HG03378 (cell line): ENCODE measurements at regions not wholly inside any gene's neighbourhood (a gene's known extent, or its start where the extent isn't known, plus 50 kb on each side); places are given as distances from the start of the nearest gene placed in this dataset.

Experiments
- ATAC-seq: cut with Tn5 transposase; IDR thresholded peaks from one replicate; pipeline ENCODE4 v1.9.1; 2021; ENCODE audit warnings: mild to moderate bottlenecking, moderate library complexity; ENCODE audit not compliant: unreplicated experiment

DNA sequence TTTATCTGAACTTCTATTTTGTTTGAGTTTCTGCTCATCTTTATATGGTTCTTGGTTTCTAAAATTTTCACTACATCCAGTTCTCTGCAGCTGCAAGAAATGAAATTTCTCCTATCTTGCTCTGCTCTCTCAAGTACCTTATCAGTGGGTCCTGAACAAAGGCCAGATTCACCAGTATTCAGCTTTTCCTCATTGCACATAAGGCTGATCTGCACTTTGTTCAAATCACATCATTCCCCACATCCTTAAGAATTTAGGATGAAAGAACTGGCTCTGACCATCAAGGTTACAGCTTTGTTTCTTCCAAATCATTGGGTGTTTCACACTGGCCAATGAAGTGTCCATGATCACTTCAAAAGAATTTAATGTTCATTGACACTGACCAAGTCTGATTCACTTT is 211.4 kb downstream of the GRIN2B start:
- no peak for ATAC-seq

DNA sequence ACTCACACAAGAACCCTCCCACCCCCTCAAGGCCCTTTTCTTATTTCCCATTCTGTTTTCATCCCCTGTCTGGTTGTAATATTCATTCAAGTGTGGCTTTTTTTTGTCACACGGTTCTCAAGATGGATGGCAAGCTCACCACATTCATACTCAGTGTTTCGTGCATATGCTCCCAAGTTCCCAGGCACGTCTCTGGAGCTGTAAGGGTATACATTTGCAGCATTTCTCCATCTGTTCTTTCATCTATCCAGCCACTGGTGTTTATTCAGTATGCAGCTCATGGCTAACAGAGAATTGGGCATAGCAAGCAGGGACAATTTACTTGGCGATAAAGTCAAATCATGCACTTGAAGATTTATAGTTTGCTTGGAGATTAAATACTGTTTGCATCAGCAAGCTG is 212.1 kb downstream of the GRIN2B start:
- no peak for ATAC-seq

DNA sequence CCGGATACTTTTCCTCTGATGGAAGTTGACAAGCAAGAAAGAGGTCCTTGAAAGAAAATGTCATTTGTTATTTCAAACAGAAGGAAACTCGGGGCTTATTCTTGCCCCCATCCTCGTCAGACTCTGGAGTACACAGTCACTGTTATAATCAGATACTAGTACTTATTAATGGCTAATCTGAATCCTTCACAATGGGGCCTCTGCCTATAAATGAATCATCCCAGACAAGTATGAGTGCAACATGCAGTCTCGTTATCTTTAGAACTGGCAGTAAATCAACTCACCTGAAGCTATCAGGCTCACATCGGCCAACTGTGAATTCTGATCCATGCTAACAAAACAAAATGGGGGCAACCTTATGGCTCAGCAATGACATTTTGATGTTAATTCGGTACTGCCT is 216.7 kb downstream of the GRIN2B start:
- no peak for ATAC-seq

DNA sequence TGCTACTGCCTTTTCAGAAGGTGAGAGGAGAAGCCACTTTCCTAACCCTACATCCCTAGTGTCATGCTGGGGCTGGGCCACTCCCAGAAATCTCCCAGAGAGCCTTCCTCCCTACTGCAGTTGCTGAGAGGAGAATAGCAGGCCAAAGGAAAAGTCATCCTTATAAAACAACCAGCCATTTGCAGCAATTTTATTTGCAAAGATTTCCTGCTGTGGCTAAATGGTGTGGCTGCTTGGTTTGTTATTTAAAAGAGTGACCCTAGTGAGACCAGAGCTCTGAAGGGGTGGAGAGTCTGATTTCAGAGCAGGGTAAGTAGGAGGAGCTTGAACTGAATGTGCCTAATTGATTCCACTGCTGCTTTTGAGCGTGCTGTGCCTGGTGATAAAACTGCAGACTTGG is 232.0 kb downstream of the GRIN2B start:
- ATAC-seq = no peak

DNA sequence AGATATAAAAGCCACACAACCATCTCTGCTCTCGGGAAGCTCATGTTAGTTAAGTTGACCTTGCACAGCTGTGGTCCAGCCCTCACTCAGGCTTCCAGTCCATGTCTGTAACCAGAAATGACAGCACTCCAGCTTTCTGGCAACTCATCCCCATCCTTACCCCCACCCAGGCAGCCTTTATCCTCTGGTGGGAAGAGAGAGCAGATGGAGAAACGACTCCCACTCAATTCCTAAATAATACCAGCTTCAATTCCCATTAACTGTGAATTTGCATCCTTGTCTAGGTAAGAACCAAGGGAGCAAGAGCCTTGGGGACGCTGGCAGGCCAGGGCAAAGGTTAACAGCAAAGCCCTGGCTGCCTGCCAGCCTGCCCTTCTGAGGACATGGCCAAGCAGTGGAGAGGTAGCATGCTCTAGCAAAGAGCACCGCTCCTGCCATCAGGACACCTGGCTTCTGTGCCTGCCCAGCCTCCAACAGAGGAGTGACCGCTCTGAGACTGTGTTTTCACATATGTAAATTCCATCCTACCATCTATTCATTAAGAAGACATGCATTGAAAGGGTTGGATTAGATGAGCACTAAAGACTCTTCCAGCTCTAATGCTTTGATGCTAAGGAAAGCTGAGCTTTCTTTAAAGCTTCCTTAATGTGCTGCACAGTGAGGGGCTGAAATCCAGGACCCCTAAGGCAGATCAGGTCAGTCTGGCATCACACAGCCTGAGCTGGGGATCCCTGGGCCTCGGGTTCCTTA is 236.1 kb downstream of the GRIN2B start:
- ATAC-seq = no peak

DNA sequence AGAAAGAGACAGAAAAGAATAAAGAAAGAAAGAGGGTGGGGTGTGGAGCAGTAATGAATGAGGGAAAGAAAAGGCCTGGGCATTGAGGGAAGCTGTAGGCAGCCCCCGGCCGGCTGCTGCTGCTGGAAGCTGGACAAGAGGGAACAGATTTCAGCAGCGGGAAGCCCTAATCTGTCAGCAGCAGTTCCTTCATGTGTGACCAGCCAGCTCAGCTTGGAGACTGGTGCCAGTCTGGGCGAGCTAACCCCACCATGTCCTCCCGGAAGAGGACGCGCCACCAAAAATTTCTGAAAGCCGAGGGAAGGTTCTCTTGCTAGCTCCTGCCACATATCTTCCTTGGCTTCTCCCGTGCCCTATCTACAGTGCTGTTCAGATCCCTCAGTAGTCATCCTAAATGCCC is 236.8 kb downstream of the GRIN2B start:
- no peak for ATAC-seq

DNA sequence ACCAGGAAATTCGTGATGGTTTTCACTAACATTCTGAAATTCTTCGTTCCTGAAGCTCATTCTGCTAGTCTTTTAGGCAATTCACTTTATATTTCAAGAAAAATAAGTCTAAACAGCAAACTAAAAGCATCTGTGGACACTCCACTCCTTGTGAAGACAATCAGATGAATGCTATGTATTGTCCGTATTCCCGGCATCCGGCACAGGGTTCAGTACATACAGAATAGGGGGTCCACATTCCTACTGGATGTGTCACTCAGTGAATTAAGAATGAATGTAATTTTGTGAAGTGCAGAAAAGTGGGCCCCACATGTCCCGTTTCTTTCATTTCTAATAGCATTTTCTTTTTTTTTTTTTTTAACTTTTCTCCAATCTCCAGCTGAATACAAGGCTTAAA is 241.3 kb downstream of the GRIN2B start:
- ATAC-seq = no peak

DNA sequence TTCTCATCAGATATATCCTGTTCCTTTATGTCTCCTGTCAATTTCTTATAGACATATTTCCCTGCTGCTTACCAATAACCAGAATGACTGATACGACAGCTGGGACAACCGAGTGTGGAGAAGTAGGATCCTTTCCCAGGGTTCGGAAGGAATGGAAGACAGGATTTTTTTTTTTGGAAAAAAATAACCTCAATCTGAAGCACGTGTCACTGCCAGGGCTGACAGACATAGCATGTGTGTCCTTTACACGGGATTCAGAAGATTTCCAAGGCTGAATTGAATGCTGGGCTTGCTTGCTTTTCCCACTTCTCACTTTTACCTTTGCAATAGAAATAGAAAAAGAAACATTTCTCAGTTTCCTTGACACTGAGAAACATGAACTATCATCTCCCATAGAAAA is 245.7 kb downstream of the GRIN2B start:
- ATAC-seq = no peak

DNA sequence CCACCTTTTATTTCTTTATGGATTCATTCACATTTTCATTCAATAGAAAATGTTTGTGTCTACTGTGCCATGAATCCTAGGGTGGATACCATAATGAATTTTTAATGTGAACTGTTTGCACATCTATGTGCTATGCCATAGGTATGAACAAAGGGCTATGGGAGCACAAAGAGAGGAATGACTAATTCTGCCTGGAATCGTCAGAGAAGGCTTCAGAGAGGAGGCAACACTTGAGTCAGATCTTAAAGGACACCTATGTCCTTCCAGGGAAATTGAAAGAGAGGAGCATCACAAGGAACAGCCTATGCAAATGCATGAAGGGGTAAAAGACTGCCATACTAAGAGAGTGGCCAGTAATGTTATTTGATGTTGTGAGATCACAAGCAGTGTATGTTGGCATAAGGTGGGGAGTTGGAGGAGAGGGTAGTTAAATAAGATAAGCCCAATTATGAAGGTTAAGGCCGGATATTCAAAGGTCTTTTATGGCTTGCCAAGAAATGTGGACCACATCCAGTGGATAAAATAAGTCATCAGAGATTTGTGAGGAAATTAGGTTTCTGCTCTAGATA is 246.7 kb downstream of the GRIN2B start:
- no peak for ATAC-seq

DNA sequence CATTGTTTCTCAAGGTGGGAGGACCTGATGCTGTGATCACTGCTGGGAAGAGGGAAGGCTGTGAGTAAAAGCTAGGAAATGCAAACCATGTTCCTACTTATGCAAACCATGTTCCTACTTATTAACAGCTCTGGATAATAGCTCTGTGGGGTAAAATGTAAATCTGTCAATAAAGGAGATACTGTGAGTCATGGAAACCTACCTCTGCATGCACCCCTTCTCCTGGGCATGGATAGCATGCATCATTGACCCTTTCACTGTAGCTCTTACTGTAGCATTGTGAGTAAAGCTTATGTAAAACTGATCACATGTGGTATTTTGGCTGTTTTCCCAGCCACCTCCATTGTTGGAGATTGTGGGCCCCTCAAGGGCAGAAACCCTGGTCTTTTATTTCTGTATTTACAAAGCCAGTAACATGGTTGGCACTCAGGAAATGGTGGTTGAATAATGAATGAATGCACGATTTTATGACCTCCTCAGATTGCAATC is 253.7 kb downstream of the GRIN2B start:
- no peak for ATAC-seq

DNA sequence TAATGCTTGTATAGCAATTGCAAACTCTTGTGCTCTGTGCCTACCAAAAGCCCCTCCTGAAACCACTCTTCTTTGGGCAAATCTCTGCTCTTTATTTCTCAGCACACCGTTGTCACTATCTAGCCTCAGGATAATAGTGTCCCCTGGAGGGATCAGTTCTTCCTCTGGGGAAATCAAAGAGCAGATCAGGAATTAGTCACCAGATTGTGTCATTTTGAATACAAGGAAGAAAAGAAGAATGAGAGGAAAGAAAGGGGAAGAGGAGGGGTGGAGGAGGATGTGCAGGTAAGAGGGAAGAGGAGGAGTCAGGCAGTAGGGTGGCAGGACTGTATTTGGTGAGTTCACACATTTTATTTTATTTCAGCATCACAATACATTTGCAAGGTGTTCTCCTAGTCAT is 256.4 kb downstream of the GRIN2B start:
- no peak for ATAC-seq

DNA sequence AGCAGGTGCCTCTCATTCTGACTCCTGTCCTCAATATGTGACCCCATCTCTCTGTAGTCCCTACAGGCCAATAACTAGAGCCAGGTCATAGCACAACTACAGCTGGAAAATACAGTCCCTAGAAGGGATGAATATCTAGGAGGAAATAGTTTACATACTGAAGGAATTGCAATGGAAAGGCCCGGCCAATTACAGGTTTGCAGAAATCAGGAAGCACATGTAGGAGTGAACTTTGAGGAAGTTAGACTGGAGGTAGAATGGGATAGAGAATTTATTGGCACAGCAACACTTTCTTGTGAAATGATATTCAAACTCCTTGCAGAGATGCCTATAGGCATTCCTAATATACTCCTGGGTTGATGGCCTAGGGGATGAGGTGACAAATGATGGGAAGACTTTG is 257.3 kb downstream of the GRIN2B start:
- ATAC-seq = no peak

DNA sequence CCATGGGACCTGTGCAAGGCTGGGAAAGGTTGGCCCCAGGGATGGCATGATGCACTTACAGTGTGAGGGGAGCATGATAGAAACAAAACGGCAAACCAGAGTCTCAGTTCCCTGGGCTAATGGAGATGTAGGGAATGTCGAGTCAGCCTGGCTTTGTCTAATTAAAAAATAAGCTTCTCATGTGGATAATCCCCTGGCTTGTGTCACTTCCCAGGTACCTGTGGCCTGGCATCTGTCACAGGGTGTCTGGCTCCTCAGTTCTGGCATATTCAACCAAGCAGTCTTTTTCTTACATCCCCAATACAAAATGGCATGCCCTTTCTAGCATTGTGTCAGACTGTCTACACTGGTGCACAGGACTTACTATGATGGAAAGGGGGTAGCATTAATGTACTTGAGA is 261.4 kb downstream of the GRIN2B start:
- ATAC-seq = no peak

DNA sequence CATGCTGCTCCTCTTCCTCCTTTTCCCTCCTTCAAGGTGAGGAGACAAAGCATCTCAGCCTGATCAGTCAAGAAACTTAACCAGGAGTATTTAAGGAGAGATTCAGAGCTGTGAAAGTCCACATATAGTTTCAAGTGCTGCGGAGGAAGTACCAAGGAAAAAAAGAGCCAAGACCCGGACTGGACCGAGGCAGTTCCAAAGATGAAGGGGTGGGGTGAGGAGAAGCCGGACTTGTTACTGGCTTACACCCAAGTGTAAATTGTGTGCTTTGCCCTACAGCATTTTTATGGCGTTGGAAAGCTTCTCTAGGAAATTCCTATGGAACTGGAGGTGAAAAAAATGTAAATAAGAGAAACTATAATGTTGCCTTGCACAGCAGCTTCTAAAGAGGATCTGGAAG is 263.1 kb downstream of the GRIN2B start:
- ATAC-seq = no peak

DNA sequence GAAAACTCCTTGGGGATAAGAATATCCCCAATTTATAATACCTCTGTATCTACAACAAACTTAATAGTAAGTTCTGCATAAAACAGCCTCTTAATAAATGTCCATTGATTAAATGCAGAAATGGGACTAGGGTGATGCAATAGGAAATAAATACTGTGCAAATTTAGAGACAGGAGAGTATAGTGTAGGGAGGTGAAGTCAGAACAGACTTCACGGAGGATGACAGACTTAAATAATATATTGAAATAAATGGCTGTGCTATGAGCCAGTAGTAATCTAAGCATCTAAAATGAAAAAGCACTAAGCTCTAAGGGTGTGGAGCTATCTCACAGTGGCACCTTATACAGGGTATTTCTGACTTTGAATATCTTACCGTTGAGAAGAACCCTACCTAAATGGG is 265.3 kb downstream of the GRIN2B start:
- no peak for ATAC-seq

DNA sequence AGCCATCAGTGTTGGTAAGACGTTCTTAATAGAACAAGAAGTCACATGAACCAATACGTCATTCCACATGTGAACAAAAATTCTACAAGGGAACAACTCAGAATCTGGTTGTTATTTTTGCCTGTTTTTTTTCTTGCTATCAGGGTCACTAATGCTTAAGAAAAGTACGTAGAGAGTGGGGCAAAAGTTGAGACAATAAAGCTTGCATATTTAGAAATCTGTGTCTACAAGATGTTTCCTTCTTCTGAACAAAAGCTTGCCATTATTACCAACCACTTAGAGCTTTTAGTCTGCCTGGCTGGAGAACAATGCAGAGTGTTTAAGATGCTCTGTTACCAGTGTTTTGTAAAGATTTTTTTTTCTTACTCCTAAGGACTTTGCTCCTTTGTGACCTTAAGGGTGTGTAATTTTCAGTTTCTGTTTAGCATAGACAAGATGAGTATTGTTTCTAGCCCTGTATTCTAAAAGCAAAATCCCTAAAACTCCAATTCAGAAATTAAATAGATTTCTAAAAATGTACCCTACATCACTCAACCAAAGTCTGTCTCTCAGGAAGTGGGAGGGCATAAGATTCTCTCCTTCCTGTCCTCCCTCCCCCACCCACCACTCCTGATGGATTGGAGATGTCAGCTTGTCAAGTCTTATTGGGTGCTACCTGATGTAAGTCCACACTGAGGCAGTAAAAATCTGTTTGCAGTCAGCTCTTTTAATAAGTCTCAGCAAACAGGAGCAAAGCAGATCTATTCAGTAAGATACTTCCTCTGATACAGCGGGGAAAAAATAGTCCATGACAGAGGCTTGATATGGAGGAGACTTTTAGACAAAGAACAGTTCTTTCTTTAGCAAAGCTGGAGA is 267.6 kb downstream of the GRIN2B start:
- ATAC-seq = no peak

DNA sequence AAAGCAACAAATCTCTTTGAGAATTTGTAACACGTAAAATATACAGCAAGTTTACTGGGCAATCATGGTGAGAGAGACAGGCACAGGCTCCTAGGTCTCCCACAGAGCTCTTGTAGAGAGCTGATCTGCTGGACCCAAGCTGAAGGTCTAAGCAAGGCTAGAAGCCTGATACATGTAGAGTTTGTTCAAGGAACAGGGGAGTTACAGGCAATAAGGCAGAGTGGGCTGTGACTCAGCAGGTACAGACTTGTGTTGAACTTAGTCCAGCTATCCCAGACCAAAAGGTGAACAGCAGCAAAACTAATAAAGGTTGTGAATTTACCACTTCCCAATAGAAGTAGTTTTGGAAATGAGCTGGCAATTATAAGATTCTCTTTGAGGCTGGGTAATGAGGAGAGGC is 273.6 kb downstream of the GRIN2B start:
- ATAC-seq = no peak

DNA sequence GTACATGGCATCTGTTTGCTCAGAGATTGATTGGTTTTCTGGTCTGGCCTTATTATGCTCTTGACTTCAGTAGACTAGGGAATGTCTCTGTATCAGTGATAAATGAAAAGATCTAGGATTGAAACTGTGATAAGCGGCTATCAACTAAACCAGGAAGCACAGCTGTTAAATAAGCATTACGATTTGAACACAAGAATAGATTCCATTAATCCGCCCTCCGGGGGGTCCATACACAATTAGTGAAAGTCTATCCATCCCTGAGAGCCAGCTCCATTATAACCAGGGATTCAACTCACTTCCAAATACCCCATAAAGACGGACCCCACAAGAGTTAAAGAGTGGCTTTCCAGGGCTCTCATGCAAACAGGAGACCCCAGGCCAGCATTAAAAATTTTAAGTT is 279.0 kb downstream of the GRIN2B start:
- ATAC-seq = no peak

DNA sequence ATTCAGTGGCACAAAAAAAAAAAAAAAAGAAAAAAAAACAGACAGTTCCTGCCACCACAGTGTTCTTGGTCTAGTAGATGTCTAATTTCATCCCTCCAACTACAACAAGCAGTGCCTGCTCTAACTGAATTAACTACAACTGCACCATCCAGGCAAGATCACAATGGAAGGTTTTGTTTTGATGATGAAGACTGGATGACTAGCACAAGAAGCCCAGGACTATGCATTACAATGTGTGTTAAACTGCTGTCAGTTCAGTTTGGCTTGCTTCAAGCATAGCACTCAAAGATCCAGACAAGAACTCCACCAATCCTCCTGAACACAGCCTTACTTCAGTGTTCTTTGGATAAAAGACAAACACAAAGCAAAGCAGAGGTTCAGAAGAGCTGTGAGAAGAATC is 279.9 kb downstream of the GRIN2B start:
- no peak for ATAC-seq

DNA sequence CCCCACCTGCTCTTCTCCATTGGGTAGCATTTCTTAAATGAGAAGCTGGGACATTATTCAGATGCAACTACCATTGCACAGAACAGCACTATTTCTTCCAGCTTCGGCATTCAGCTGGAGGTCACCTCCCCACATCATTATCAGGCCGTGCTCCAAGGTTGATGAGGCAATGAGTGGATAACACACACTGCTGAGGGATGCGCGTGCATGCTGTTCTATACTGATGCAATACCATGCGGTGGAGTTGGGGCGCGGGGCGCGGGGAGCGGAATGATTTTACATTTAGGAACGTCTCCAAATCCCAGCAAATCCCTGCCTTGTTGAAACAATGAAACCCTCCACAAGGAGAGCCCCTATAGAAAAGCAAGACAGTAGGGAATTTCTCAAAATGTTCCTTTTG is 283.4 kb downstream of the GRIN2B start:
- ATAC-seq = no peak

DNA sequence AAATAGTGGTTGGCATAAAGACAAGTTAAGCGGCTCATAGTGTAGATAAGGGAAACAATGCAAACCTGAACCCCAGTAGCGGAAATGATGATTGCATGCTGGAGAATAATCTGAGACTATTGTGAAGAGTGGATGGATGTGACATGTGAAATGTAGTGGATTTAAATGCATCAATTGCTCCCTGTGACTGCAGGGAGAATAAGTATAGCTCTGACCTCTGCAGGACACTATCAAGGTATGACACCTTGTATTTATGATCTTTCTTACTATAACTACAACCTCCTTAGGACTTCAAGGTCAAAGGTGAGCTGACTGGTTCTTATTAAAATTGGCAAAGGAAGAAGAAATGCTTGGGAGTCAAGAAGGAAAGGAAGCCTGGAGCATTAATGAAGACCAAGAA is 285.6 kb downstream of the GRIN2B start:
- ATAC-seq = no peak

DNA sequence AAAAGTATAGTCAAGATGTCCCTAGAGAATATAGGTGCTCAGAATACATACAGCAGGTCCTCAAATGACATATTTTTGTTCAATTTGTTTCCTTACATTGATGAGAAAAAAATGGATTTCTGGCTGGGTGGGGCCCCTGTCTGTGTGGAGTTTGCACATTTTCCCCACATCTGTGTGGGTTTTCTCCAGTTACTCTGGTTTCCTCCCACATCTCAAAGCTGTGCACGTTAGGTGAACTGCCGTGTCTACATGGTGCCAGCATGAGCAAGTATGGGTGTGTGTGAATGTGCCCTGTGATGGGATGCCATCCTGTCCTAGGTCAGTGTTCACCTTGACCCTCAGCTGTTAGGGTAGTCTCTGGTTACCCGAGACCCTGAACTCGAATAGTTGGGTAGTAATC is 289.1 kb downstream of the GRIN2B start:
- no peak for ATAC-seq
